Body of pancreas (tissue), 4 donors: ENCODE measurements at regions not wholly inside any gene's neighbourhood (a gene's known extent, or its start where the extent isn't known, plus 50 kb on each side); places are given as distances from the start of the nearest gene placed in this dataset.

Experiments
- ATAC-seq: fragments of 150-250 bp; one replicate; pipeline ENCODE4 v1.9.1; 2016
- DNase-seq, 4 donors: peaks; one replicate each; pipeline ENCODE4 v3.0.0-alpha.2; 2019
- H3K27ac ChIP-seq, 4 donors: fragments of 200-600 bp; sonication (generic); 1 replicate in 3 of 4; 2 replicates in 1 of 4; pipeline versions ENCODE4 v1.5.1 to v1.6.1; 2016 to 2019; ENCODE audit warnings: mild to moderate bottlenecking in 1 of 4, mixed read lengths in 1 of 4, moderate library complexity in 1 of 4
- H3K27me3 ChIP-seq, 2 donors: fragments of 200-600 bp; sonication (generic); one replicate each; pipeline ENCODE4 v1.6.0; 2016; ENCODE audit warnings: mild to moderate bottlenecking in 1 of 2
- H3K36me3 ChIP-seq, 2 donors: fragments of 200-600 bp; sonication (generic); replicated peaks in 1 of 2; 2 replicates each; pipeline ENCODE4 v1.5.1; 2016; ENCODE audit warnings: low read depth in 2 of 2; ENCODE audit not compliant: insufficient read depth in 1 of 2
- H3K4me1 ChIP-seq: fragments of 200-600 bp; sonication (generic); one replicate; pipeline ENCODE4 v1.6.0; 2016
- H3K4me3 ChIP-seq, 2 donors: fragments of 200-600 bp; sonication (generic); 1 replicate in 1 of 2; 2 replicates in 1 of 2; pipeline ENCODE4 v1.5.1; 2016 to 2019
- H3K9me3 ChIP-seq, 3 donors: fragments of 200-600 bp; sonication (generic); 1 replicate in 2 of 3; 2 replicates in 1 of 3; pipeline ENCODE4 v1.5.1; 2016
- CTCF ChIP-seq, 7 experiments: fragments of 450-650 bp in 4 of 7; fragments of 200-600 bp in 3 of 7; sonication (generic) in 3 of 7; IDR thresholded peaks; one replicate each; pipeline ENCODE4 v1.5.1; 2016 to 2019; ENCODE audit warnings: antibody characterized with exemption in 7 of 7
- POLR2A ChIP-seq, 3 donors: fragments of 450-650 bp; IDR thresholded peaks; one replicate each; pipeline ENCODE4 v1.6.1; 2016; ENCODE audit warnings: antibody characterized with exemption in 3 of 3, mild to moderate bottlenecking in 2 of 3
- WGBS, 2 donors: methylation state at CpG; one replicate each; pipeline ENCODE4 v1.1.5; 2017; 5-methylcytosine and 5-hydroxymethylcytosine counted together
- intact Hi-C: fragments of 100-400 bp; cut with DNase I; formaldehyde crosslinking; loops from one replicate; pipeline ENCODE4 v1.15.1; 2023

DNA sequence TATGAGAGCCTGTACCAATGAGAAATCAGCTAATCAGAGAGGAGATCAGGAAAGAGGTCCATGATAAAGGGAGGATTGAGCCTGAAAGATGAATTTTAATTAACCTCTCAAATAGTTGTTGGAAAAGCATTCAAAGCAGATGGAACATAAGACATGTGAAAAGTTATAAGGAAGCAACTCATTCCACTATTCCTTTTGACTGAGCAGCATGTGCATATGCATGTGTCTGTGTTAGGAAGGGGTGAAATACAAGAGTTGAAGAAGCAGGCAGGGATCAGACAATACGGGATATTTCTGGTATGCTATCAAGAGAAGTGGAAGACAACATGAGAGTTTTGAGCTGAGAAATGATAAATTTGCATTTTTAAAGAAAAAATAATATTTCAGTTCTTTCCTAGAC lies 624.8 kb upstream of the PTCHD4 start:
- intact Hi-C loops, result no loop called here
- TF ChIP-seq CTCF (IDR thresholded peaks at IDR 0.05), result no peak
- TF ChIP-seq POLR2A (IDR thresholded peaks at IDR 0.05), result no peak
- DNase-seq (no peak), ATAC-seq (no peak)
- no peak overlapping the region for H3K27ac ChIP-seq
- H3K27me3 ChIP-seq, result no peaks in the 10 kb centered on the region
- H3K4me1 ChIP-seq, result no peaks in the 10 kb centered on the region
- WGBS, 2 donors, result 48 to 51% methylated on average over 1 of the region's 1 CpG
- no peak overlapping the region for H3K4me3 ChIP-seq
- H3K36me3 ChIP-seq, result no peaks in the 10 kb centered on the region
- no peaks in the 10 kb centered on the region for H3K9me3 ChIP-seq

GRCh38 chr6:48733581-48733980 lies 622.6 kb upstream of the PTCHD4 start:
- H3K4me1 ChIP-seq, result no peaks in the 10 kb centered on the region
- ATAC-seq (no peak), DNase-seq (no peak)
- no peak overlapping the region for H3K27ac ChIP-seq
- 23 to 45% methylated on average over 1 of the region's 1 CpG for WGBS, 2 donors
- H3K27me3 ChIP-seq, result no peaks in the 10 kb centered on the region
- intact Hi-C loops, result no loop called here
- no peak for TF ChIP-seq POLR2A (IDR thresholded peaks at IDR 0.05)
- no peak for TF ChIP-seq CTCF (IDR thresholded peaks at IDR 0.05)
- no peaks in the 10 kb centered on the region for H3K36me3 ChIP-seq
- no peak overlapping the region for H3K4me3 ChIP-seq
- no peaks in the 10 kb centered on the region for H3K9me3 ChIP-seq

GRCh38 chr6:48714699-48715098 lies 603.7 kb upstream of the PTCHD4 start:
- ATAC-seq, result no peak
- no peaks in the 10 kb centered on the region for H3K4me1 ChIP-seq
- H3K36me3 ChIP-seq, result no peaks in the 10 kb centered on the region
- no peaks in the 10 kb centered on the region for H3K27me3 ChIP-seq
- H3K9me3 ChIP-seq, result peaks cover 0 to 3% (median 0%) of the 10 kb centered on the region in 3 donors
- TF ChIP-seq POLR2A (IDR thresholded peaks at IDR 0.05), result no peak
- no peak for TF ChIP-seq CTCF (IDR thresholded peaks at IDR 0.05)
- no peak overlapping the region for H3K4me3 ChIP-seq
- 37 to 39% methylated on average over 2 of the region's 2 CpGs for WGBS, 2 donors
- no peak overlapping the region for H3K27ac ChIP-seq
- intact Hi-C loops, result no loop called here
- no peak for DNase-seq

GRCh38 chr6:48714250-48714649 lies 603.3 kb upstream of the PTCHD4 start:
- intact Hi-C loops, result no loop called here
- Histone ChIP-seq H3K36me3 (no peaks in the 10 kb centered on the region), H3K27me3 (no peaks in the 10 kb centered on the region), H3K27ac (no peak overlapping the region), H3K4me3 (no peak overlapping the region), H3K9me3 (no peaks in the 10 kb centered on the region), H3K4me1 (no peaks in the 10 kb centered on the region)
- TF ChIP-seq POLR2A (IDR thresholded peaks at IDR 0.05) (no peak), CTCF (IDR thresholded peaks at IDR 0.05) (no peak)
- ATAC-seq, result no peak
- 7 to 21% methylated on average over 2 of the region's 2 CpGs for WGBS, 2 donors
- no peak for DNase-seq

GRCh38 chr6:48713612-48714011 lies 602.6 kb upstream of the PTCHD4 start:
- H3K4me3 ChIP-seq, result no peak overlapping the region
- H3K27ac ChIP-seq, result no peak overlapping the region
- no peaks in the 10 kb centered on the region for H3K4me1 ChIP-seq
- H3K27me3 ChIP-seq, result no peaks in the 10 kb centered on the region
- H3K36me3 ChIP-seq, result no peaks in the 10 kb centered on the region
- no peak for ATAC-seq
- H3K9me3 ChIP-seq, result no peaks in the 10 kb centered on the region
- no peak for DNase-seq
- intact Hi-C loops, result no loop called here
- 17 to 25% methylated on average over 2 of the region's 2 CpGs for WGBS, 2 donors
- TF ChIP-seq CTCF (IDR thresholded peaks at IDR 0.05) (no peak), POLR2A (IDR thresholded peaks at IDR 0.05) (no peak)
